ENCODE measurements at regions not wholly inside any gene's neighbourhood (a gene's known extent, or its start where the extent isn't known, plus 50 kb on each side); places are given as distances from the start of the nearest gene placed in this dataset.

GRCh38 chr4:121526509-121526908 is 145.7 kb upstream of the QRFPR start:
- TF ChIP-seq CTCF (IDR thresholded peaks at IDR 0.05; ENCODE audit: insufficient read depth, low read length, poor library complexity, severe bottlenecking) (no peak), EZH2phosphoT487 (conservative IDR thresholded peaks at IDR 0.05; ENCODE audit: low read length) (no peak)

All from SU-DHL-6 (cell line).